Mesenchymal stem cell (in vitro differentiated cells and primary cell): ENCODE measurements at regions not wholly inside any gene's neighbourhood (a gene's known extent, or its start where the extent isn't known, plus 50 kb on each side); places are given as distances from the start of the nearest gene placed in this dataset.

Experiments
- DNase-seq: peaks from one replicate; pipeline ENCODE4 v3.0.0-alpha.2; 2013
- H2AFZ ChIP-seq: one replicate; pipeline ENCODE4 v1.6.1; 2013; ENCODE audit warnings: low read depth, mild to moderate bottlenecking, control low read depth, inconsistent platforms, low read length, moderate library complexity
- H2AK5ac ChIP-seq: 2 replicates; pipeline ENCODE4 v1.6.1; 2013; ENCODE audit warnings: low read length, moderate library complexity, mild to moderate bottlenecking, inconsistent platforms; ENCODE audit not compliant: severe bottlenecking
- H2BK120ac ChIP-seq: one replicate; pipeline ENCODE4 v1.6.1; 2013; ENCODE audit warnings: low read depth, mild to moderate bottlenecking, inconsistent platforms, low read length, moderate library complexity
- H2BK12ac ChIP-seq, 2 experiments: one replicate each; pipeline ENCODE4 v1.6.1; 2013; ENCODE audit warnings: inconsistent platforms in 2 of 2, low read length in 2 of 2, mild to moderate bottlenecking in 2 of 2, moderate library complexity in 2 of 2, control low read depth in 1 of 2
- H2BK15ac ChIP-seq: one replicate; pipeline ENCODE4 v1.6.1; 2013; ENCODE audit warnings: mild to moderate bottlenecking, low read depth, inconsistent platforms; ENCODE audit not compliant: poor library complexity, severe bottlenecking
- H2BK5ac ChIP-seq: 2 replicates; pipeline ENCODE4 v1.6.1; 2013; ENCODE audit warnings: low read depth, mild to moderate bottlenecking, low read length, control low read depth, inconsistent platforms; ENCODE audit not compliant: poor library complexity, severe bottlenecking
- H3K14ac ChIP-seq, 2 experiments: one replicate each; pipeline ENCODE4 v1.6.1; 2013; ENCODE audit warnings: inconsistent platforms in 2 of 2, low read length in 2 of 2, control low read depth in 1 of 2, mild to moderate bottlenecking in 1 of 2, moderate library complexity in 1 of 2
- H3K18ac ChIP-seq, 2 experiments: one replicate each; pipeline ENCODE4 v1.6.1; 2013; ENCODE audit warnings: inconsistent platforms in 2 of 2, low read length in 2 of 2, control low read depth in 1 of 2, low read depth in 1 of 2, mild to moderate bottlenecking in 1 of 2
- H3K23ac ChIP-seq, 2 experiments: one replicate each; pipeline ENCODE4 v1.6.1; 2013; ENCODE audit warnings: inconsistent platforms in 2 of 2, low read length in 2 of 2, mild to moderate bottlenecking in 2 of 2, moderate library complexity in 2 of 2, control low read depth in 1 of 2
- H3K27ac ChIP-seq: 2 replicates; pipeline ENCODE4 v1.5.1; 2013; ENCODE audit warnings: mild to moderate bottlenecking, moderate library complexity, low read length, control low read depth, inconsistent platforms; ENCODE audit not compliant: poor library complexity, severe bottlenecking
- H3K27me3 ChIP-seq, 2 experiments: 2 replicates each; pipeline versions ENCODE4 v1.6.1 to v1.7.0; 2013; ENCODE audit warnings: low read length in 2 of 2, mild to moderate bottlenecking in 2 of 2, moderate library complexity in 2 of 2, control low read depth in 1 of 2, inconsistent platforms in 1 of 2; ENCODE audit not compliant: control insufficient read depth in 1 of 2, insufficient read depth in 1 of 2
- H3K36me3 ChIP-seq, 2 experiments: 2 replicates each; pipeline versions ENCODE4 v1.6.1 to v1.7.0; 2013; ENCODE audit warnings: low read length in 2 of 2, control low read depth in 1 of 2, inconsistent platforms in 1 of 2, low read depth in 1 of 2, mild to moderate bottlenecking in 1 of 2; ENCODE audit not compliant: insufficient read depth in 2 of 2, control insufficient read depth in 1 of 2
- H3K4ac ChIP-seq, 2 experiments: one replicate each; pipeline ENCODE4 v1.6.1; 2013; ENCODE audit warnings: inconsistent platforms in 2 of 2, low read length in 2 of 2, mild to moderate bottlenecking in 2 of 2, moderate library complexity in 2 of 2, control low read depth in 1 of 2, low read depth in 1 of 2
- H3K4me1 ChIP-seq: 2 replicates; pipeline ENCODE4 v1.6.1; 2013; ENCODE audit warnings: low read depth, low read length, control low read depth; ENCODE audit not compliant: control insufficient read depth, insufficient read depth
- H3K4me2 ChIP-seq: 2 replicates; pipeline ENCODE4 v1.6.1; 2013; ENCODE audit warnings: low read length, mild to moderate bottlenecking, inconsistent platforms; ENCODE audit not compliant: poor library complexity, severe bottlenecking
- H3K4me3 ChIP-seq, 2 experiments: 2 replicates each; pipeline versions ENCODE4 v1.5.1 to v1.7.0; 2013; ENCODE audit warnings: low read length in 2 of 2, mild to moderate bottlenecking in 2 of 2, control low read depth in 1 of 2, low read depth in 1 of 2; ENCODE audit not compliant: insufficient read depth in 1 of 2
- H3K79me1 ChIP-seq: replicated peaks from 2 replicates; pipeline ENCODE4 v1.6.1; 2013; ENCODE audit warnings: mild to moderate bottlenecking, control low read depth, low read length, inconsistent platforms; ENCODE audit not compliant: poor library complexity, severe bottlenecking
- H3K9ac ChIP-seq: 2 replicates; pipeline ENCODE4 v1.7.0; 2013; ENCODE audit warnings: mild to moderate bottlenecking, low read length, moderate library complexity
- H3K9me3 ChIP-seq: 2 replicates; pipeline ENCODE4 v1.7.0; 2013; ENCODE audit warnings: mild to moderate bottlenecking, low read length; ENCODE audit not compliant: control insufficient read depth
- H4K8ac ChIP-seq: one replicate; pipeline ENCODE4 v1.6.1; 2013; ENCODE audit warnings: inconsistent platforms, mild to moderate bottlenecking, low read length, moderate library complexity
- H4K91ac ChIP-seq: one replicate; pipeline ENCODE4 v1.6.1; 2013; ENCODE audit warnings: mild to moderate bottlenecking, low read length, inconsistent platforms
- WGBS: methylation state at CpG from one replicate; pipeline ENCODE4 v1.1.7; 2013; ENCODE audit warnings: mixed read lengths; 5-methylcytosine and 5-hydroxymethylcytosine counted together

GRCh38 chr1:96331596-96331995 lies 390.0 kb upstream of the PTBP2 start:
- Histone ChIP-seq H2BK120ac (no peak overlapping the region), H3K4me2 (no peak overlapping the region), H3K27ac (no peak overlapping the region), H3K4me3 (no peak overlapping the region), H3K27me3 (no peaks in the 10 kb centered on the region), H2AK5ac (no peak overlapping the region), H3K9me3 (peaks cover 2% of the 10 kb centered on the region), H3K4me1 (no peaks in the 10 kb centered on the region), H3K4ac (no peak overlapping the region), H3K18ac (no peak overlapping the region), H2BK15ac (no peak overlapping the region), H3K23ac (no peak overlapping the region), H2BK12ac (no peak overlapping the region), H3K9ac (no peak overlapping the region), H2AFZ (no peak overlapping the region), H3K36me3 (no peaks in the 10 kb centered on the region), H4K8ac (no peak overlapping the region), H3K14ac (no peak overlapping the region), H2BK5ac (no peak overlapping the region), H4K91ac (no peak overlapping the region), H3K79me1 (no peaks in the 10 kb centered on the region)
- no peak for DNase-seq
- 87% methylated on average over 3 of the region's 3 CpGs for WGBS

DNA sequence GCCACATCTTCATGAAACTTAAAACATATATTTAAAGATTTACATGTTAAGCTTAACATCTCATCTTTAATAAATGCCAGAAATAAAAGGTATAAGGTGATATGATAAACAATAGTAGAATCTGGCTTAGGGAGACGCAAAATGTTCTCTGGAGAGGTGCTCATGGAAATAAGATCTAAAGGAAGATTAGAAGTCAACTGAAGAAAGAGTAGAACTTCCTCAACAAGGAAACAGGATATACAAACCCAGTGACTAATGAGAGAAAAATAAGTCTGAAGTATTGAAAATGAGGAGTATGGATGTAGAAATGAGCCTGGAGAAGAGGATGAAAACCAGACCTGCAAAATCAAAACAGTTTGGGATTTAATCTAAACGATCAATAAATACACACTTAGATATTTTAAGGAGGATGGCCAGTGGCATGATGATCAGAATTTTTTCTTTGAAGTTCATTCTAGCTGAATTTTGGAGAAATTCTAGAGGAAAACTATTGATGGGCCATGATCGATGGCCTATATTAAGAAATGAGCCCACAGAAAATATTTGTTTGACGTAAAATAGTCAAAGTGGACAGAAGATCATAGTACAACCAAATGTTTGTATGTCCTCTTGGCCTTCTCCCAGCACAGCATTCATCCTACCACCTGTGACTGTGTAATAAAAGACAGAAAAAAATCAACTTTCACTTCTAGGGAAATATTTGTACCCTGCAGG lies 387.9 kb upstream of the PTBP2 start:
- Histone ChIP-seq H2AK5ac (no peak overlapping the region), H3K4ac (no peak overlapping the region), H2BK5ac (no peak overlapping the region), H3K9ac (no peak overlapping the region), H2BK15ac (no peak overlapping the region), H3K14ac (no peak overlapping the region), H3K9me3 (no peaks in the 10 kb centered on the region), H3K18ac (no peak overlapping the region), H4K8ac (no peak overlapping the region), H3K27ac (no peak overlapping the region), H2BK12ac (no peak overlapping the region), H2BK120ac (no peak overlapping the region), H3K79me1 (no peaks in the 10 kb centered on the region), H3K4me3 (no peak overlapping the region), H3K4me2 (no peak overlapping the region), H4K91ac (no peak overlapping the region), H3K27me3 (no peaks in the 10 kb centered on the region), H3K4me1 (no peaks in the 10 kb centered on the region), H3K23ac (no peak overlapping the region), H2AFZ (no peak overlapping the region), H3K36me3 (no peaks in the 10 kb centered on the region)
- DNase-seq, result no peak
- 88% methylated on average over 2 of the region's 4 CpGs for WGBS

GRCh38 chr1:96334236-96334557 lies 387.4 kb upstream of the PTBP2 start:
- WGBS, result 97% methylated on average over 3 of the region's 4 CpGs
- no peak overlapping the region for H2BK120ac ChIP-seq
- H3K4me3 ChIP-seq, result no peak overlapping the region
- no peaks in the 10 kb centered on the region for H3K9me3 ChIP-seq
- H3K4ac ChIP-seq, result no peak overlapping the region
- H3K27ac ChIP-seq, result no peak overlapping the region
- no peak overlapping the region for H4K91ac ChIP-seq
- H3K79me1 ChIP-seq, result no peaks in the 10 kb centered on the region
- no peak overlapping the region for H3K23ac ChIP-seq
- H2BK5ac ChIP-seq, result no peak overlapping the region
- no peaks in the 10 kb centered on the region for H3K4me1 ChIP-seq
- H2AK5ac ChIP-seq, result no peak overlapping the region
- H3K27me3 ChIP-seq, result no peaks in the 10 kb centered on the region
- H4K8ac ChIP-seq, result no peak overlapping the region
- H3K18ac ChIP-seq, result no peak overlapping the region
- DNase-seq, result no peak
- no peaks in the 10 kb centered on the region for H3K36me3 ChIP-seq
- H2BK15ac ChIP-seq, result no peak overlapping the region
- no peak overlapping the region for H2AFZ ChIP-seq
- H3K4me2 ChIP-seq, result no peak overlapping the region
- no peak overlapping the region for H2BK12ac ChIP-seq
- H3K14ac ChIP-seq, result no peak overlapping the region
- H3K9ac ChIP-seq, result no peak overlapping the region

DNA sequence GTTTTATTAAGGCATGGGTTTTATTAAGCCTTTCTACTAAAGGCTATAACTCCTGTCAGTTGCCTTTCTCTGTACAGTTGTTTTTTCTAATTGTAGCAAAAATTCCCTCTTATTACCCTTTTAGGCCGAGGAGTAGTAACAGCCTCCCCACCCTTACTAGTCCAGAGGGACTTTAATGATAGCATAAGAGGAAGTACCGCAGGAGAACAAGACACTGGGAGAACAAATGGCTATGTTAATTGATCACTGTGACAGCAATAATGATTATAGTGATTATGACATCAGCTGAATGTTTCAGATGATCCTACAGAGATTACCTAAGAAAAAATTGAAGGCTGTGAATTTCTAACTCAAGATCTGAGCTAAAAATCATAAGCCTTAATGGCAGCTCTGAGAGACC lies 383.0 kb upstream of the PTBP2 start:
- Histone ChIP-seq H2AK5ac (no peak overlapping the region), H3K27ac (no peak overlapping the region)
- WGBS, result no CpG with 5 or more reads among the region's 2 CpGs

More for the DNA sequence above, 383.0 kb upstream of the PTBP2 start:
- Histone ChIP-seq H2BK15ac (no peak overlapping the region), H3K4ac (no peak overlapping the region), H3K4me2 (no peak overlapping the region), H3K14ac (no peak overlapping the region), H3K4me3 (no peak overlapping the region), H4K91ac (no peak overlapping the region), H2BK12ac (no peak overlapping the region), H2AFZ (no peak overlapping the region), H3K9ac (no peak overlapping the region), H2BK5ac (no peak overlapping the region), H3K79me1 (no peaks in the 10 kb centered on the region), H2BK120ac (no peak overlapping the region), H4K8ac (no peak overlapping the region), H3K18ac (no peak overlapping the region), H3K9me3 (no peaks in the 10 kb centered on the region), H3K36me3 (no peaks in the 10 kb centered on the region), H3K23ac (no peak overlapping the region), H3K4me1 (no peaks in the 10 kb centered on the region), H3K27me3 (no peaks in the 10 kb centered on the region)
- no peak for DNase-seq
